ENCODE measurements at regions not wholly inside any gene's neighbourhood (a gene's known extent, or its start where the extent isn't known, plus 50 kb on each side); places are given as distances from the start of the nearest gene placed in this dataset.

- TF ChIP-seq CTCF (IDR thresholded peaks at IDR 0.05) (no peak), EZH2 (IDR thresholded peaks at IDR 0.05; ENCODE audit: borderline replicate concordance, insufficient read depth, low read depth, low read length, poor library complexity, severe bottlenecking) (no peak)
These were observed 217.8 kb downstream of the SOX2 start for GRCh38 chr3:181929501-181929900.
